GM23338 (cell line): ENCODE measurements at regions not wholly inside any gene's neighbourhood (a gene's known extent, or its start where the extent isn't known, plus 50 kb on each side); places are given as distances from the start of the nearest gene placed in this dataset.

ENCODE experiments used
- ATAC-seq: fragments of 200-7000 bp; cut with Tn5 transposase; 3 replicates; pipeline ENCODE4 v1.9.1; 2020
- DNase-seq: peaks from one replicate; pipeline ENCODE4 v3.0.0-alpha.2; 2015; ENCODE audit warnings: low spot score
- H2AFZ ChIP-seq: fragments of 200-600 bp; sonication (generic); 2 replicates; pipeline ENCODE4 v1.8.0; 2016; ENCODE audit warnings: antibody characterized with exemption, mild to moderate bottlenecking, moderate library complexity
- H3F3A ChIP-seq: fragments of 200-600 bp; sonication (generic); replicated peaks from 2 replicates; pipeline ENCODE4 v1.8.0; 2017; ENCODE audit warnings: antibody characterized with exemption, mixed run types, low read depth
- H3K27ac ChIP-seq: fragments of 200-600 bp; sonication (generic); 2 replicates; pipeline ENCODE4 v1.6.1; 2016; ENCODE audit warnings: low read depth
- H3K27me3 ChIP-seq: fragments of 200-600 bp; sonication (generic); 2 replicates; pipeline ENCODE4 v1.8.0; 2016; ENCODE audit warnings: mild to moderate bottlenecking, mixed run types, moderate library complexity; ENCODE audit not compliant: insufficient read depth
- H3K36me3 ChIP-seq: fragments of 200-600 bp; sonication (generic); 2 replicates; pipeline ENCODE4 v1.8.0; 2016; ENCODE audit warnings: mild to moderate bottlenecking; ENCODE audit not compliant: insufficient read depth
- H3K4me1 ChIP-seq: fragments of 200-600 bp; sonication (generic); 2 replicates; pipeline ENCODE4 v1.8.0; 2016; ENCODE audit warnings: mild to moderate bottlenecking, moderate library complexity; ENCODE audit not compliant: insufficient read depth
- H3K4me2 ChIP-seq: fragments of 200-600 bp; sonication (generic); 2 replicates; pipeline ENCODE4 v1.7.1; 2017; ENCODE audit warnings: mixed run types
- H3K4me3 ChIP-seq: fragments of 200-600 bp; sonication (generic); 2 replicates; pipeline ENCODE4 v1.6.1; 2016; ENCODE audit warnings: mixed run types
- H3K79me2 ChIP-seq: fragments of 200-600 bp; sonication (generic); replicated peaks from 2 replicates; pipeline ENCODE4 v1.8.0; 2017; ENCODE audit warnings: mild to moderate bottlenecking; ENCODE audit not compliant: insufficient read depth
- H3K9me2 ChIP-seq: fragments of 200-600 bp; sonication (generic); 2 replicates; pipeline ENCODE4 v1.8.0; 2017; ENCODE audit not compliant: insufficient read depth
- H4K20me1 ChIP-seq: fragments of 200-600 bp; sonication (generic); replicated peaks from 2 replicates; pipeline ENCODE4 v1.8.0; 2017; ENCODE audit warnings: mild to moderate bottlenecking; ENCODE audit not compliant: insufficient read depth
- H3K27ac Mint-ChIP-seq: 2 replicates; pipeline ENCODE4 v1.8.0; 2020; ENCODE audit warnings: inconsistent platforms, mild to moderate bottlenecking, moderate library complexity, mixed read lengths
- H3K27me3 Mint-ChIP-seq: 3 replicates; pipeline ENCODE4 v1.8.0; 2022; ENCODE audit warnings: low read depth, mild to moderate bottlenecking, moderate library complexity, mixed read lengths, inconsistent platforms; ENCODE audit not compliant: insufficient read depth, poor library complexity
- H3K36me3 Mint-ChIP-seq: 3 replicates; pipeline ENCODE4 v1.8.0; 2021; ENCODE audit warnings: low read depth, mild to moderate bottlenecking, inconsistent platforms, moderate library complexity, mixed read lengths
- H3K4me1 Mint-ChIP-seq: 3 replicates; pipeline ENCODE4 v1.8.0; 2020; ENCODE audit warnings: mild to moderate bottlenecking, inconsistent platforms, mixed read lengths
- H3K4me3 Mint-ChIP-seq: 3 replicates; pipeline ENCODE4 v1.8.0; 2021; ENCODE audit warnings: moderate library complexity, mild to moderate bottlenecking, inconsistent platforms, mixed read lengths
- H3K9me3 Mint-ChIP-seq: 3 replicates; pipeline ENCODE4 v1.8.0; 2020; ENCODE audit warnings: moderate library complexity, mild to moderate bottlenecking, inconsistent platforms, mixed read lengths
- ETS1 ChIP-seq: IDR thresholded peaks from 2 replicates; pipeline ENCODE4 v1.6.1; 2016; ENCODE audit warnings: antibody characterized with exemption
- EZH2 ChIP-seq: fragments of 200-600 bp; sonication (generic); IDR thresholded peaks from one replicate; pipeline ENCODE4 v1.8.0; 2017; ENCODE audit warnings: antibody characterized with exemption, mild to moderate bottlenecking, low read depth; ENCODE audit not compliant: unreplicated experiment
- EZH2phosphoT487 ChIP-seq: fragments of 200-600 bp; sonication (generic); IDR thresholded peaks from one replicate; pipeline ENCODE4 v1.8.1; 2018; ENCODE audit warnings: antibody characterized with exemption; ENCODE audit not compliant: unreplicated experiment
- JUNB ChIP-seq: IDR thresholded peaks from one replicate; pipeline ENCODE4 v1.6.1; 2016; ENCODE audit warnings: antibody characterized with exemption; ENCODE audit not compliant: unreplicated experiment
- POLR2AphosphoS5 ChIP-seq: IDR thresholded peaks from 2 replicates; pipeline ENCODE4 v1.6.1; 2016; ENCODE audit warnings: antibody characterized with exemption, low read depth
- REST ChIP-seq: IDR thresholded peaks from one replicate; pipeline ENCODE4 v1.6.1; 2018; ENCODE audit warnings: antibody characterized with exemption; ENCODE audit not compliant: unreplicated experiment
- STAT1 ChIP-seq: IDR thresholded peaks from one replicate; pipeline ENCODE4 v1.6.1; 2016; ENCODE audit warnings: antibody characterized with exemption; ENCODE audit not compliant: unreplicated experiment
- ZNF114 ChIP-seq: fragments of 250-450 bp; sonication (Bioruptor Pico); IDR thresholded peaks from 2 replicates; pipeline ENCODE4 v1.5.0; 2020; ENCODE audit warnings: mild to moderate bottlenecking, moderate library complexity
- ZNF462 ChIP-seq: fragments of 250-450 bp; sonication (Bioruptor Pico); IDR thresholded peaks from 2 replicates; pipeline ENCODE4 v1.5.0; 2020; ENCODE audit warnings: mild to moderate bottlenecking, moderate library complexity

GRCh38 chr15:77940381-77940947 lies 137.0 kb downstream of the TBC1D2B start:
- Mint-ChIP-seq H3K27ac (no peak overlapping the region), H3K36me3 (no peaks in the 10 kb centered on the region), H3K4me3 (no peak overlapping the region), H3K9me3 (no peaks in the 10 kb centered on the region; the same call in 2 of the 3 replicates), H3K27me3 (peaks cover 27% of the 10 kb centered on the region), H3K4me1 (peaks cover 24% of the 10 kb centered on the region)
- H3K27ac ChIP-seq = no peak overlapping the region
- DNase-seq = no peak
- H3K27me3 ChIP-seq = no peaks in the 10 kb centered on the region
- no peaks in the 10 kb centered on the region for H3K79me2 ChIP-seq
- H3K4me1 ChIP-seq = peaks cover 3% of the 10 kb centered on the region; the same call in 1 of the 2 replicates
- no peak overlapping the region for H3K4me2 ChIP-seq
- H2AFZ ChIP-seq = no peak overlapping the region
- H3K36me3 ChIP-seq = no peaks in the 10 kb centered on the region
- no peak overlapping the region for H3K4me3 ChIP-seq
- H3F3A ChIP-seq = no peaks in the 10 kb centered on the region
- TF ChIP-seq STAT1 (no peak), JUNB (no peak), EZH2phosphoT487 (no peak), ZNF462 (no peak), EZH2 (no peak), ZNF114 (CRISPR knock-in tag) (no peak), REST (no peak), POLR2AphosphoS5 (no peak), ETS1 (no peak)
- H4K20me1 ChIP-seq = no peaks in the 10 kb centered on the region
- no peaks in the 10 kb centered on the region for H3K9me2 ChIP-seq
- no peak for ATAC-seq
